Loucy (cell line): ENCODE measurements at regions not wholly inside any gene's neighbourhood (a gene's known extent, or its start where the extent isn't known, plus 50 kb on each side); places are given as distances from the start of the nearest gene placed in this dataset.

Experiments
- H2AFZ ChIP-seq: fragments of 200-600 bp; sonication (generic); 2 replicates; pipeline ENCODE4 v1.6.0; 2016; ENCODE audit warnings: antibody characterized with exemption, mild to moderate bottlenecking, low read length, moderate library complexity
- H3F3A ChIP-seq: fragments of 200-600 bp; 2 replicates; pipeline ENCODE4 v1.6.0; 2016; ENCODE audit warnings: antibody characterized with exemption, low read depth, mild to moderate bottlenecking
- H3K27me3 ChIP-seq: fragments of 200-600 bp; sonication (generic); 2 replicates; pipeline ENCODE4 v1.6.1; 2014; ENCODE audit warnings: low read length, mild to moderate bottlenecking; ENCODE audit not compliant: insufficient read depth, poor library complexity, severe bottlenecking
- H3K36me3 ChIP-seq: fragments of 200-600 bp; sonication (generic); 2 replicates; pipeline ENCODE4 v1.6.1; 2016; ENCODE audit warnings: low read length; ENCODE audit not compliant: insufficient read depth
- H3K4me1 ChIP-seq: fragments of 200-600 bp; sonication (generic); 2 replicates; pipeline ENCODE4 v1.5.1; 2014; ENCODE audit warnings: low read length, mild to moderate bottlenecking; ENCODE audit not compliant: insufficient read depth, poor library complexity, severe bottlenecking
- H3K4me2 ChIP-seq: fragments of 200-600 bp; sonication (generic); 2 replicates; pipeline ENCODE4 v1.6.0; 2014; ENCODE audit warnings: antibody characterized with exemption, low read length, low read depth, mild to moderate bottlenecking; ENCODE audit not compliant: poor library complexity, severe bottlenecking
- H3K4me3 ChIP-seq: fragments of 200-600 bp; sonication (generic); 2 replicates; pipeline ENCODE4 v1.5.1; 2014; ENCODE audit warnings: low read length, mild to moderate bottlenecking, mixed read lengths; ENCODE audit not compliant: poor library complexity, severe bottlenecking
- H3K79me2 ChIP-seq: fragments of 200-600 bp; sonication (generic); 2 replicates; pipeline ENCODE4 v1.6.1; 2014; ENCODE audit warnings: low read length; ENCODE audit not compliant: insufficient read depth
- H3K9ac ChIP-seq: fragments of 200-600 bp; sonication (generic); 2 replicates; pipeline ENCODE4 v1.6.0; 2014; ENCODE audit warnings: mild to moderate bottlenecking, low read depth, low read length, moderate library complexity; ENCODE audit not compliant: poor library complexity, severe bottlenecking
- H3K9me2 ChIP-seq: fragments of 200-600 bp; sonication (generic); replicated peaks from 2 replicates; pipeline ENCODE4 v1.6.1; 2016; ENCODE audit warnings: low read depth, low read length, mixed read lengths
- H3K9me3 ChIP-seq: fragments of 200-600 bp; sonication (generic); 2 replicates; pipeline ENCODE4 v1.6.1; 2014; ENCODE audit warnings: mild to moderate bottlenecking, antibody characterized with exemption, low read length, low read depth; ENCODE audit not compliant: insufficient read depth
- H4K20me1 ChIP-seq: fragments of 200-600 bp; sonication (generic); 2 replicates; pipeline ENCODE4 v1.6.0; 2014; ENCODE audit warnings: antibody characterized with exemption, low read length, mild to moderate bottlenecking; ENCODE audit not compliant: insufficient read depth, poor library complexity, severe bottlenecking
- EZH2phosphoT487 ChIP-seq: fragments of 200-600 bp; IDR thresholded peaks from 2 replicates; pipeline ENCODE4 v1.6.1; 2018; ENCODE audit warnings: antibody characterized with exemption, mild to moderate bottlenecking, moderate library complexity, borderline replicate concordance
- TF ChIP-seq, protein P1 (sequence below): fragments of 200-600 bp; sonication (generic); conservative IDR thresholded peaks from 2 replicates; pipeline ENCODE4 v1.5.1; 2014; ENCODE audit warnings: mild to moderate bottlenecking, antibody characterized with exemption, low read length

DNA sequence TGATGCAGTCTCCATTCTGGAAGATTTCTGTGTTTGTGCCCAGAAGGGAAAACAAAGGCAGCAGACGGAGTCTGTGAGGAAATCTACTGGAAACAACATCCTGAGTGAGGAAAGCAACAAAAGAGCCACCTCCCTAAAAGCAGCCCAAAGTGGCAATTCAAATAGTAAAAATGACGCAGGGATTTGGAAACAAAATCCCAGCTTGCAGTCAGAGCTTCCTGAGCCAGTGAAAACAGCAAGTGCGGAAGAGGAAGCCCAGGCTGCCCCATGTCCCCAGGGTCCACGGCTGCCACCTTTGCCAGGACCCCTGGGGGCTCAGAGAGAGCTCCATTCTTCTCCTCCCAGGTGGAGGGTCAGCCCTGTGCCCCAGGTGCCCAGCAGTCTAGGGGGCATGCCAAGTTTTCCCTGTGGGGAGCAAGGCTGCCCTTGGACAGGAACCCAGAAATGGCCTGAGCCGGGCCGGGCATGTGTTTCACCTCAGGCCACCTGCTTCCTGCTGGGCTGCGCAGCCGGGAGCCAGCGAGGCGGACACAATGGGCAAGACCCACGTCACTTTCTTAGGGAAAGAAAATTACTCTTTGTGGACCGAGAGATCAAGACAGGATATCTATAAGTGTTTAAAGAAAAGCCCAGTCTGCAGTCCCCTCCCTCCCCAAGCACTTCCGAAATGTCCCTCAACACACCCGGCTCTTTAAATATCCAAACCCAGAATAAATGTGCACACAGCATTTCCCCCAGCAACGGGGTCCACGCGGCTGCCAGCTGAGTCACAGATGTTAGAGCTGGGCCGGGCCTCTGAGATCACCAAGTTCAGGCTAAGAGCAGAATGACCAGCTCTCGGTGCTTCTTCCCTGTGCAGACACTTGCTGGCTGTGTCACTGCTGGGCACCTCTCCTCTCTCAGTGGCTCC is 231.1 kb downstream of the ARHGAP12 start:
- H3K4me2 ChIP-seq: no peak overlapping the region
- H3K79me2 ChIP-seq: no peaks in the 10 kb centered on the region
- no peak for TF ChIP-seq EZH2phosphoT487
- TF ChIP-seq, protein P1, sequence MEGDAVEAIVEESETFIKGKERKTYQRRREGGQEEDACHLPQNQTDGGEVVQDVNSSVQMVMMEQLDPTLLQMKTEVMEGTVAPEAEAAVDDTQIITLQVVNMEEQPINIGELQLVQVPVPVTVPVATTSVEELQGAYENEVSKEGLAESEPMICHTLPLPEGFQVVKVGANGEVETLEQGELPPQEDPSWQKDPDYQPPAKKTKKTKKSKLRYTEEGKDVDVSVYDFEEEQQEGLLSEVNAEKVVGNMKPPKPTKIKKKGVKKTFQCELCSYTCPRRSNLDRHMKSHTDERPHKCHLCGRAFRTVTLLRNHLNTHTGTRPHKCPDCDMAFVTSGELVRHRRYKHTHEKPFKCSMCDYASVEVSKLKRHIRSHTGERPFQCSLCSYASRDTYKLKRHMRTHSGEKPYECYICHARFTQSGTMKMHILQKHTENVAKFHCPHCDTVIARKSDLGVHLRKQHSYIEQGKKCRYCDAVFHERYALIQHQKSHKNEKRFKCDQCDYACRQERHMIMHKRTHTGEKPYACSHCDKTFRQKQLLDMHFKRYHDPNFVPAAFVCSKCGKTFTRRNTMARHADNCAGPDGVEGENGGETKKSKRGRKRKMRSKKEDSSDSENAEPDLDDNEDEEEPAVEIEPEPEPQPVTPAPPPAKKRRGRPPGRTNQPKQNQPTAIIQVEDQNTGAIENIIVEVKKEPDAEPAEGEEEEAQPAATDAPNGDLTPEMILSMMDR: no peak
- H3K4me1 ChIP-seq: peaks cover 4% of the 10 kb centered on the region
- no peaks in the 10 kb centered on the region for H3K36me3 ChIP-seq
- H3F3A ChIP-seq: no peaks in the 10 kb centered on the region
- H2AFZ ChIP-seq: no peak overlapping the region
- no peak overlapping the region for H3K4me3 ChIP-seq
- H3K9ac ChIP-seq: no peak overlapping the region
- H3K9me3 ChIP-seq: no peaks in the 10 kb centered on the region
- no peaks in the 10 kb centered on the region for H4K20me1 ChIP-seq
- H3K27me3 ChIP-seq: no peaks in the 10 kb centered on the region
- no peaks in the 10 kb centered on the region for H3K9me2 ChIP-seq

GRCh38 chr10:31694929-31695837 is 233.4 kb downstream of the ARHGAP12 start:
- H3K4me2 ChIP-seq: no peak overlapping the region
- H3K4me3 ChIP-seq: no peak overlapping the region
- no peaks in the 10 kb centered on the region for H3K4me1 ChIP-seq
- no peak overlapping the region for H2AFZ ChIP-seq
- H3F3A ChIP-seq: no peaks in the 10 kb centered on the region
- TF ChIP-seq, protein P1: no peak
- TF ChIP-seq EZH2phosphoT487: no peak
- no peaks in the 10 kb centered on the region for H3K9me2 ChIP-seq
- no peak overlapping the region for H3K9ac ChIP-seq
- H3K9me3 ChIP-seq: no peaks in the 10 kb centered on the region
- H3K79me2 ChIP-seq: no peaks in the 10 kb centered on the region
- no peaks in the 10 kb centered on the region for H3K27me3 ChIP-seq
- no peaks in the 10 kb centered on the region for H3K36me3 ChIP-seq
- H4K20me1 ChIP-seq: no peaks in the 10 kb centered on the region

DNA sequence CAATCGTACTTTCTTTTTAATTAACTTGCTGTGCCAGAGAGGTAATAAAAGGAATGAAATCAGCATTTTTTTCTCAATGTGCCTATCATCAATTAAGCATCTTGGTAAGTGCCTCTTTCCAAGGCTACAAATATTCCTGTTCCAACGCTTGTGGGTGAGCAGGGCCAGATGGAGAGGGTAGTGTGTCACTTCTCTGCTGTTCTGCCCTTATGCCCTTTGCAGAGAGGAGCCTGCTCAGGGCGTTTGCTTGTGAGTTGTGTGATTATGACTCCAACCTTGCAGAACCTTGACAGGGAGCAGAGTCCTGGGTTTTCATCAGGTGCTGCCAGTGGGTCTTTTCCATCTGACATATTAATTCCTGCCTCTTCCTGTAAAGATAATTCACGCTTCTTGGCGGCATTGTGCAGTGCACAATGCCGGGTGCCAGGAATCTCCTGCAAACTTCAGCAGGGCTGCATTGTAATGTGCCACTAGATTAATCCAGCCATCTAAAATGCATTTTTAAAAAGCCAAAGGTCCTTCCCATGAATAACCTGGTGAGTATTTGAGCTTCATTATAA is 234.4 kb downstream of the ARHGAP12 start:
- TF ChIP-seq, protein P1: no peak
- TF ChIP-seq EZH2phosphoT487: no peak

More for the DNA sequence above, 234.4 kb downstream of the ARHGAP12 start:
- H3K4me2 ChIP-seq: no peak overlapping the region
- peaks cover 2% of the 10 kb centered on the region; the same call in 1 of the 2 replicates for H3K9me3 ChIP-seq
- no peak overlapping the region for H3K9ac ChIP-seq
- H3K36me3 ChIP-seq: no peaks in the 10 kb centered on the region
- H3K9me2 ChIP-seq: no peaks in the 10 kb centered on the region
- H3K4me3 ChIP-seq: no peak overlapping the region
- H3K4me1 ChIP-seq: no peaks in the 10 kb centered on the region
- no peaks in the 10 kb centered on the region for H3F3A ChIP-seq
- H4K20me1 ChIP-seq: no peaks in the 10 kb centered on the region
- no peaks in the 10 kb centered on the region for H3K79me2 ChIP-seq
- no peak overlapping the region for H2AFZ ChIP-seq
- H3K27me3 ChIP-seq: no peaks in the 10 kb centered on the region
